Adrenal gland (tissue), 9 donors: ENCODE measurements at regions not wholly inside any gene's neighbourhood (a gene's known extent, or its start where the extent isn't known, plus 50 kb on each side); places are given as distances from the start of the nearest gene placed in this dataset.

Experiments
- DNase-seq, 7 donors: peaks; one replicate each; pipeline ENCODE4 v3.0.0-alpha.2; 2019 to 2020
- H3K27ac ChIP-seq, 5 donors: fragments of 200-600 bp; sonication (generic) in 4 of 5; 1 replicate in 3 of 5; 2 replicates in 2 of 5; pipeline versions ENCODE4 v1.5.1 to v1.8.0; 2016 to 2020; ENCODE audit warnings: mild to moderate bottlenecking in 1 of 5
- H3K27me3 ChIP-seq: fragments of 200-600 bp; 2 replicates; pipeline ENCODE4 v1.8.0; 2021
- H3K36me3 ChIP-seq, 2 donors: fragments of 200-600 bp; replicated peaks in 1 of 2; 1 replicate in 1 of 2; 2 replicates in 1 of 2; pipeline versions ENCODE4 v1.5.1 to v1.8.0; 2018 to 2022
- H3K4me1 ChIP-seq, 2 donors: fragments of 200-600 bp; replicated peaks in 1 of 2; 1 replicate in 1 of 2; 2 replicates in 1 of 2; pipeline versions ENCODE4 v1.5.1 to v1.8.0; 2018 to 2021
- H3K4me3 ChIP-seq, 4 donors: fragments of 200-600 bp; sonication (generic) in 3 of 4; one replicate each; pipeline ENCODE4 v1.5.1; 2016 to 2018
- H3K9me3 ChIP-seq, 3 donors: fragments of 200-600 bp; sonication (generic) in 1 of 3; replicated peaks in 1 of 3; 1 replicate in 2 of 3; 2 replicates in 1 of 3; pipeline versions ENCODE4 v1.5.1 to v1.8.0; 2016 to 2021
- CTCF ChIP-seq, 6 experiments: fragments of 450-650 bp in 4 of 6; fragments of 200-600 bp in 2 of 6; sonication (generic) in 1 of 6; IDR thresholded peaks; 1 replicate in 5 of 6; 2 replicates in 1 of 6; pipeline versions ENCODE4 v1.5.1 to v1.8.0; 2016 to 2021; ENCODE audit warnings: antibody characterized with exemption in 6 of 6, mild to moderate bottlenecking in 2 of 6, moderate library complexity in 1 of 6
- POLR2A ChIP-seq, 2 donors: fragments of 450-650 bp; IDR thresholded peaks; one replicate each; pipeline ENCODE4 v1.6.1; 2017; ENCODE audit warnings: antibody characterized with exemption in 2 of 2, mild to moderate bottlenecking in 2 of 2, moderate library complexity in 1 of 2
- WGBS, 4 donors: extraction: QIAGEN DNeasy Blood & Tissue Kit in 2 of 4; methylation state at CpG; one replicate each; pipeline versions ENCODE4 v1.1.5 to v1.1.7; 2013 to 2017; 5-methylcytosine and 5-hydroxymethylcytosine counted together
- intact Hi-C, 2 donors: fragments of 100-400 bp; cut with DNase I; formaldehyde crosslinking; loops; one replicate each; pipeline versions ENCODE4 v1.14.1 to v1.15.0; 2022 to 2023
- donor health status: healthy with polysubstance abuse.
- donor health status: Bipolar disorder and iron deficiency.
- donor health status: DM: yes; HTN: yes; CAD: no.
- donor health status: DM: no; HTN: no; CAD: no.
- donor health status: DM: no; HTN: no; CAD: no.

- H3K27ac ChIP-seq = no peak overlapping the region
- DNase-seq = no peak
- no peaks in the 10 kb centered on the region for H3K36me3 ChIP-seq
- intact Hi-C loops = no loop called here
- H3K4me3 ChIP-seq = no peak overlapping the region
- no peaks in the 10 kb centered on the region for H3K27me3 ChIP-seq
- no peaks in the 10 kb centered on the region for H3K4me1 ChIP-seq
- H3K9me3 ChIP-seq = no peaks in the 10 kb centered on the region
- no peak for TF ChIP-seq POLR2A (IDR thresholded peaks at IDR 0.05)
- no peak for TF ChIP-seq CTCF (IDR thresholded peaks at IDR 0.05)
These were observed 541.0 kb upstream of the PCDH9 start for GRCh38 chr13:67771106-67771505.

GRCh38 chr13:67769987-67770341 lies 539.8 kb upstream of the PCDH9 start:
- Histone ChIP-seq H3K36me3 (no peaks in the 10 kb centered on the region), H3K9me3 (no peaks in the 10 kb centered on the region), H3K27ac (no peak overlapping the region), H3K4me3 (no peak overlapping the region), H3K4me1 (no peaks in the 10 kb centered on the region), H3K27me3 (no peaks in the 10 kb centered on the region)
- WGBS, 4 donors = 76 to 88% (median 84%) methylated on average over 7 of the region's 7 CpGs
- TF ChIP-seq POLR2A (IDR thresholded peaks at IDR 0.05) (no peak), CTCF (IDR thresholded peaks at IDR 0.05) (no peak)
- intact Hi-C loops = no loop called here
- DNase-seq = no peak

GRCh38 chr13:67769063-67769986 lies 539.2 kb upstream of the PCDH9 start:
- TF ChIP-seq CTCF (IDR thresholded peaks at IDR 0.05) (no peak), POLR2A (IDR thresholded peaks at IDR 0.05) (no peak)
- Histone ChIP-seq H3K27me3 (no peaks in the 10 kb centered on the region), H3K4me3 (no peak overlapping the region), H3K36me3 (no peaks in the 10 kb centered on the region), H3K9me3 (no peaks in the 10 kb centered on the region), H3K4me1 (no peaks in the 10 kb centered on the region), H3K27ac (no peak overlapping the region)
- intact Hi-C loops = no loop called here
- WGBS, 4 donors = 93 to 95% (median 95%) methylated on average over 19 to 30 of the region's 30 CpGs
- DNase-seq = no peak

GRCh38 chr13:67763984-67764383 lies 533.8 kb upstream of the PCDH9 start:
- Histone ChIP-seq H3K4me1 (no peaks in the 10 kb centered on the region), H3K27ac (no peak overlapping the region), H3K27me3 (no peaks in the 10 kb centered on the region), H3K36me3 (no peaks in the 10 kb centered on the region), H3K9me3 (no peaks in the 10 kb centered on the region), H3K4me3 (no peak overlapping the region)
- TF ChIP-seq POLR2A (IDR thresholded peaks at IDR 0.05) = no peak
- TF ChIP-seq CTCF (IDR thresholded peaks at IDR 0.05) = no peak
- no peak for DNase-seq
- whole genome bisulfite sequencing, 4 donors = 71 to 75% (median 73%) methylated on average over 3 of the region's 3 CpGs
- intact Hi-C loops = no loop called here
